HUES64 (cell line): ENCODE measurements at regions not wholly inside any gene's neighbourhood (a gene's known extent, or its start where the extent isn't known, plus 50 kb on each side); places are given as distances from the start of the nearest gene placed in this dataset.

Experiments used
- H3K27ac ChIP-seq: 2 replicates; pipeline ENCODE4 v1.7.0; 2013; ENCODE audit warnings: low read depth, low read length, inconsistent platforms
- H3K27me3 ChIP-seq: 2 replicates; pipeline ENCODE4 v1.6.1; 2013; ENCODE audit warnings: mild to moderate bottlenecking, low read length; ENCODE audit not compliant: insufficient read depth
- H3K36me3 ChIP-seq: 2 replicates; pipeline ENCODE4 v1.6.1; 2013; ENCODE audit warnings: mild to moderate bottlenecking, low read length; ENCODE audit not compliant: insufficient read depth
- H3K4me1 ChIP-seq: 2 replicates; pipeline ENCODE4 v1.6.1; 2013; ENCODE audit warnings: mild to moderate bottlenecking, low read length, moderate library complexity; ENCODE audit not compliant: insufficient read depth
- H3K4me3 ChIP-seq: 2 replicates; pipeline ENCODE4 v1.5.1; 2013; ENCODE audit warnings: mild to moderate bottlenecking, low read length, moderate library complexity
- H3K9ac ChIP-seq: 2 replicates; pipeline ENCODE4 v1.6.1; 2013; ENCODE audit warnings: mild to moderate bottlenecking, low read depth, low read length
- H3K9me3 ChIP-seq: 2 replicates; pipeline ENCODE4 v1.6.1; 2013; ENCODE audit warnings: low read depth, low read length; ENCODE audit not compliant: insufficient read depth
- WGBS: fragments of 150-250, 120-280 bp; methylation state at CpG from one replicate; pipeline ENCODE4 v1.1.7; 2013; ENCODE audit warnings: missing lambda C conversion rate; 5-methylcytosine and 5-hydroxymethylcytosine counted together

DNA sequence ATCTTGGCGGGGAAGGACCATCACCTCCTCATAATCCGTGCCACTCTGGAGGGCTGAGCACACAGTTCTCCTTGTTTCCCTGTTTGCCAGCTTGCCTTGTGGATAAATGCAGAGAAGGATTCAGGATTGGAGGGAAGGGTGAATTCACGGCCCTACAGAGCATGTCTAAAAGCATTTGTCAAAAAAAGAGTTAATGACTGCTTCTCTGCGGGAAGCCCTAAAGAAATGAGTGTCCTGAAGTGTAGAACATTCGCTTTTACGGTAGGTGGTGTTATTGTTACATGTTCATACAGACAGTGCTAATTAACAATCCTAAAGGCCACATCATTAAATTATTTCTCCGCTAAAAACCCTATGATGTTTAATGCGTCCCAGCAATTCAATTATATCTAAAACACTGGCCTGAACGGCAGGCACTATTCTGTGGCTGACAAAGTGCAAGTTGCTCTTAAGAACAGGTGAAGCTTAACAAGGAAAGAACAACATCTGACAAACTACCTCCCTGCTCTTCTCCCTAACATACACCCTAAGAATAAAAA lies 112.3 kb upstream of the NFIA start:
- H3K36me3 ChIP-seq, result no peaks in the 10 kb centered on the region
- no peak overlapping the region for H3K9ac ChIP-seq
- no peaks in the 10 kb centered on the region for H3K27me3 ChIP-seq
- 25% methylated on average over 9 of the region's 9 CpGs for WGBS
- peaks cover 20% of the 10 kb centered on the region for H3K9me3 ChIP-seq
- H3K4me3 ChIP-seq, result no peak overlapping the region
- peaks cover 27% of the 10 kb centered on the region for H3K4me1 ChIP-seq
- no peak overlapping the region for H3K27ac ChIP-seq

DNA sequence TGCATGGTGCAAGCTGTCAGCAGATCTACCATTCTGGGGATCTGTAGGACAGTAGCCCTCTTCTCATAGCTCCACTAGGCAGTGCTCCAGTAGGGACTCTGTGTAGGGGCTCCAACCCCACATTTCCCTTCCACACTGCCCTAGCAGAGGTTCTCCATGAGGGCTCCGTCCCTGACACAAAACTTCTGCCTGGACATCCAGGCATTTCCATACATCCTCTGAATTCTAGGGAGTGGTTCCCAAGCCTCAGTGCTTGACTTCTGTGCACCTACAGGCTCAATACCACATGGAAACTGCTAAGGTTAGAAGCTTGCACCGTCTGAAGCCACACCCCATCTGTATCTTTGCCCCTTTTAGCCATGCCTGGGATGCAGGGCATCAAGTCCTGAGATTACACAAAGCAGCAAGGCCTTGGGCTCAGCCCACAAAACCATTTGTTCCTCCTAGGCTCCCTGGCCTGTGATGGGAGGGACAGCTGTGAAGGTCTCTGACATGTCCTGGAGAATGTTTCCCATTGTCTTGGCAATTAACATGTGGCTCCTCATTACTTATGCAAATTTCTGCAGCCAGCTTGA lies 117.0 kb upstream of the NFIA start:
- peaks cover 8% of the 10 kb centered on the region for H3K4me1 ChIP-seq
- H3K27ac ChIP-seq, result no peak overlapping the region
- H3K36me3 ChIP-seq, result no peaks in the 10 kb centered on the region
- WGBS, result 91% methylated on average over 2 of the region's 2 CpGs
- H3K4me3 ChIP-seq, result no peak overlapping the region
- no peak overlapping the region for H3K9ac ChIP-seq
- H3K9me3 ChIP-seq, result peaks cover 34% of the 10 kb centered on the region
- no peaks in the 10 kb centered on the region for H3K27me3 ChIP-seq

DNA sequence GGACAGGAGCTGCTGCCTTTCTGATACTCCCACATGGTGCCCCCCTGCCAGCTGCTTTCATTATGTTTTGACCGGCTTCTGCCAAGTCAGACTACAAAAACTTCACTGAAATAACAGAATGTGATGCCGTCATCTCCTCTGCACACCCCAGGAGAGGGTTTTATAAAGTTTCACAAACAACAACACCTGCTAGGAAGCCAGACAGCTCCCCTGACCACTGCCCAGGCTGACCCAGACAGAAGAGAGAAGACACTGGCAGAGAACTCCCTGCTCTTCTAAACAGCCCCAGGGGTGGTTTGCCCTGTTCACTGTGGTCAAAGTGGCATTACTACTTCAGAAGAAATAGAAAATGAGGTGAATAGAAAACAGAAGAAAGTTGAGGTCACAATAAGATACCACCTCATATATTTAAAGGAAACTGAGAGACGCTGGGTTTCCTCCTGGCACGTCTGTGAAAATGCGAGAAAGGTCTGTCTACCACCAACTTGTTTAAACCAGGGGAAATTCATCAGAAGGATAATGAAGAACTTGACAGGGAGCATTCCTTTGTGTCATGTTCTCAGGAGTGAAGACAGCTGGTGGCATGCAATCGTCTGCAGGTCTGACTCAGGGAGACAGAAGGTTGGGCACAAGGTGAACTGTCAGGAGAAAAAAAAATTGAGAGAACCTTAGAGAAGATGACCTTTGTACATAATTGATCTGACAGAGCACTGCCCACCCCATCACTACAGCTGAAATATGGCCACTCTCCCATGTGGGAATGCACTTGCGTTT lies 119.0 kb upstream of the NFIA start:
- H3K27ac ChIP-seq, result no peak overlapping the region
- 90% methylated on average over 7 of the region's 7 CpGs for WGBS
- H3K9ac ChIP-seq, result no peak overlapping the region
- no peaks in the 10 kb centered on the region for H3K27me3 ChIP-seq
- H3K9me3 ChIP-seq, result peaks cover 34% of the 10 kb centered on the region
- H3K4me1 ChIP-seq, result no peaks in the 10 kb centered on the region
- no peak overlapping the region for H3K4me3 ChIP-seq
- H3K36me3 ChIP-seq, result no peaks in the 10 kb centered on the region

- no peak overlapping the region for H3K9ac ChIP-seq
- no peak overlapping the region for H3K27ac ChIP-seq
- 0 out of 2 replicates have a peak, but pooled peaks cover 4% of the 10 kb centered on the region for H3K4me1 ChIP-seq
- no peaks in the 10 kb centered on the region for H3K36me3 ChIP-seq
- peaks cover 21% of the 10 kb centered on the region for H3K9me3 ChIP-seq
- no peak overlapping the region for H3K4me3 ChIP-seq
- 95% methylated on average over 2 of the region's 2 CpGs for WGBS
- no peaks in the 10 kb centered on the region for H3K27me3 ChIP-seq
Measured at GRCh38 chr1:60960891-60961461, 121.4 kb upstream of the NFIA start.

DNA sequence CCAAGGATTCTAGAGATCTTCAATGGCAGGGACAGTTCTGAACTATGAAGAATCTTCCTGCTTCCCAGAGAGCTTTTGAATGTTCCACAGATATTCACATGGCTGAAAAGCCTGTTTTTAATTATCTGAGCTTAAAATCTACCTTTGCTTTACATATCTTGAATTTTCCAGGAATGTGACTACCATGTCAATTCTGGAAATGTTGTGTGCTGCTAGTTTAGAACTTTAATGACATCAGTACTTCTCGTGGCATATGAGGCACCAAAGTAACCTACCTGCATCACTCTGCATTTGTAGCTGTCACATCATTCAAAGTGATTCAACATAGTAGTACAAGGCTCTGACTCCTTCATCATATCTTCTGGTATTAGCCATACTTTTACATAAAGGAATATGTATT lies 122.7 kb upstream of the NFIA start:
- Histone ChIP-seq H3K27me3 (no peaks in the 10 kb centered on the region), H3K36me3 (no peaks in the 10 kb centered on the region), H3K9ac (no peak overlapping the region), H3K27ac (no peak overlapping the region), H3K4me1 (0 out of 2 replicates have a peak, but pooled peaks cover 4% of the 10 kb centered on the region), H3K4me3 (no peak overlapping the region), H3K9me3 (peaks cover 20% of the 10 kb centered on the region)
- 94% methylated on average over 1 of the region's 1 CpG for WGBS

GRCh38 chr1:60958001-60958400 lies 124.4 kb upstream of the NFIA start:
- H3K9ac ChIP-seq, result no peak overlapping the region
- H3K27ac ChIP-seq, result no peak overlapping the region
- H3K9me3 ChIP-seq, result peaks cover 9% of the 10 kb centered on the region; the same call in 1 of the 2 replicates
- no peak overlapping the region for H3K4me3 ChIP-seq
- 0 out of 2 replicates have a peak, but pooled peaks cover 4% of the 10 kb centered on the region for H3K4me1 ChIP-seq
- no peaks in the 10 kb centered on the region for H3K36me3 ChIP-seq
- 89% methylated on average over 3 of the region's 3 CpGs for WGBS
- H3K27me3 ChIP-seq, result no peaks in the 10 kb centered on the region

DNA sequence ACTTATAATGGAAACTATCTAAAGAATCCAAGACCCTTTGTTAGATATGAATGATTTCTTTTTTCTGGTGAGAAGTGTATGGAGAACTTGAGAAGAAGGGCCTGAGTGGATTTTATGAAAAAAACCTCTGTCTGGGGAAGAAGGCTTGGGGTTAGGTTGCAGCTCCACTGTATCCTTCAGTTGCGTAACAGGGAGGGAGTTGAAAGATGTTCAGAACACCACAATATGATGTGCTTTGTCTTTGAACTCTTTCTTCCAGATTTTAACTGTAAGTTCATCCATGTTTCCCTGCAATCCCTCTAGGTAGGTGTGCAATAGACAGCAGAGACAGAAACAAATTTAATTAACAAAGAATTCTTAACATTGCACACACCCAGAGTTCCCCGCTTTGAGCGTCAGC lies 125.8 kb upstream of the NFIA start:
- Histone ChIP-seq H3K27me3 (no peaks in the 10 kb centered on the region), H3K27ac (no peak overlapping the region), H3K4me3 (no peak overlapping the region), H3K4me1 (0 out of 2 replicates have a peak, but pooled peaks cover 4% of the 10 kb centered on the region), H3K36me3 (no peaks in the 10 kb centered on the region), H3K9ac (no peak overlapping the region), H3K9me3 (peaks cover 9% of the 10 kb centered on the region; the same call in 1 of the 2 replicates)
- WGBS, result 96% methylated on average over 3 of the region's 3 CpGs

DNA sequence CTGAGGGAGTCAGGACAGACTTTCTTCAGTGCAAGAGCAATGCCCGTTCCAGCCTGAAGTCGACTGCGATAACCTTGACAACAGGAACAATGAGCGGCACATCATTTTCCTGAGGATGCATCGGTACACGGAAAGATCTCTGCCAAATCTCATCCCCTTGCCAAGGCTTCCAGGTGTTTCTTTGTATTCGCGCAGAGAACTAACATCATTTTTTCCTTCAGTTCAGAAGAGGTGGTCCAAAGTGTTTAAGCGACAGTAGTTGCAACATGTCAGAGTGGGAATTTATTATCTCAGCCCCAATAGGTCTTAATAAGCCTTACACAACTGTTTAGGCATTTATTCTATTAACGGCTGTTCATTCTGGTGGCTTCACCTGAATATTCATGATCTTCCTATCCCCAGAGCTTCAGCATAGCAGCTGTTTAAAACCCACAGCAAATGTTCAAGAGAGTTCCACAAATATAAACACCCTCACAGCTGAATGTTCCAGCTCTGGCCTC lies 129.7 kb upstream of the NFIA start:
- Histone ChIP-seq H3K9me3 (peaks cover 9% of the 10 kb centered on the region; the same call in 1 of the 2 replicates), H3K9ac (no peak overlapping the region), H3K4me3 (no peak overlapping the region), H3K27ac (no peak overlapping the region), H3K36me3 (no peaks in the 10 kb centered on the region), H3K27me3 (no peaks in the 10 kb centered on the region), H3K4me1 (peaks cover 18% of the 10 kb centered on the region; the same call in 1 of the 2 replicates)
- WGBS, result 96% methylated on average over 10 of the region's 10 CpGs

DNA sequence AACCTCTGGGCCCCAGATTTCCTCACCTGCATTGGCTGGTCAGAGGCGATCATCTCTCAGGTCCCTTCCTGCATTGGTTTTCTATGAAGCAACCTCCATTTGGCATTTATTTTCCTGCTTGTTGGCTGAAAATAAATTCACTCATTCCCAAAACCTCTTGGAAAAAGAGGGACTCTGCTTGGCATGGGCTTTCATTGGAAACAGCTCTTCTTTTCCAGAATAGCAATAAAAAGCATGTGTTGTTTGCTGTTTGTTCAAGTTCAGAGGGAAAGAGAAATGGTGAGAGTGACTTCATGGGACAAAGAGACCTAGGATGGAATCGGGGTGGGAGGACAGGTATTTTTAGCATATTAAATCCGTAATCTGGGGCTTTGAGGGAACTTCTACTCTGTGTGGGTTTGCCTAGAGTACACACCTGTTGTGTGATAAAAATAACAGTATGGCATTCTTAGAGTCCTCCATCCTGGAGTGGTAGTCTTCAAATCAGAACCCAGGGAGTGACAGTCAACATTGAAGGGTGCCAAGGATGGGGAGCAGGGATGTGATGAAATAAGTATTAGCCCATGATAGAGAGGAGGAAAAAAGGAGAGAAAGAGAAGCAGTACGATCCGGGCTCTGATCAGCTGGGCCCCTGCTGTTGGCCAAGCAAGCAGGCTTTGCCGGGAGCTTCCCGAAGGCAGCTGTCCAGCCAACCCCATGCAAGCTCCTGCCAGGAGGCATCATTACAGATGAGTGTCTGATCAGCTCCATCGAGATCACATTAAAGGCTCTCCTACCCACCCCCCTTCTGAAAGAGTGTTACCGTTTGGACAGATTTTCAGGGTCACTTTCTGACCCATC lies 131.9 kb upstream of the NFIA start:
- Histone ChIP-seq H3K4me1 (peaks cover 14% of the 10 kb centered on the region; the same call in 1 of the 2 replicates), H3K27ac (no peak overlapping the region), H3K9me3 (peaks cover 8% of the 10 kb centered on the region; the same call in 1 of the 2 replicates), H3K9ac (no peak overlapping the region), H3K27me3 (no peaks in the 10 kb centered on the region), H3K4me3 (no peak overlapping the region), H3K36me3 (no peaks in the 10 kb centered on the region)
- WGBS, result 87% methylated on average over 9 of the region's 9 CpGs

- no peak overlapping the region for H3K27ac ChIP-seq
- no peaks in the 10 kb centered on the region for H3K27me3 ChIP-seq
- H3K9ac ChIP-seq, result no peak overlapping the region
- H3K4me1 ChIP-seq, result peaks cover 14% of the 10 kb centered on the region; the same call in 1 of the 2 replicates
- H3K9me3 ChIP-seq, result peaks cover 1% of the 10 kb centered on the region; the same call in 1 of the 2 replicates
- WGBS, result 92% methylated on average over 3 of the region's 3 CpGs
- H3K36me3 ChIP-seq, result no peaks in the 10 kb centered on the region
- H3K4me3 ChIP-seq, result no peak overlapping the region
Measured at GRCh38 chr1:60949826-60950197, 132.5 kb upstream of the NFIA start.
